ENCODE measurements at regions not wholly inside any gene's neighbourhood (a gene's known extent, or its start where the extent isn't known, plus 50 kb on each side); places are given as distances from the start of the nearest gene placed in this dataset.

DNA sequence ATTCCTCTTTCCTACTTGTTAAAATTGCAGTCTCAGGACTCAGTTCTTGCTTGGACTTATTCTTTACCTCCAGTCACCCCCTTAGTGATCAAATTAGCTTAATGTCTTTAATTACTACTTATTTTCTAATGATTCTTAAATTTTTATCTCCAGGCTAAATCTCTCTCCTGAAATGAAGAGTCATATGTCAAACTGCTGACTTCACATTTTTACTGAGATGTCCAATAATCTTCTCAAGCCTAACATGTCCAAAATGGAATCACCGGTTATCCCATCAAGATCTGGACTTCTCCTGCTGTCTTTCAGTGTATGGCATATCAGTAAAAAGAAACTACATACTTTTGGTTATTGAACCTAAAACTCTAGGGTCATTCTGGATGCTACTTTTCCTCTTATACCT lies 332.3 kb upstream of the HTR2C start:
- TF ChIP-seq, protein P1, sequence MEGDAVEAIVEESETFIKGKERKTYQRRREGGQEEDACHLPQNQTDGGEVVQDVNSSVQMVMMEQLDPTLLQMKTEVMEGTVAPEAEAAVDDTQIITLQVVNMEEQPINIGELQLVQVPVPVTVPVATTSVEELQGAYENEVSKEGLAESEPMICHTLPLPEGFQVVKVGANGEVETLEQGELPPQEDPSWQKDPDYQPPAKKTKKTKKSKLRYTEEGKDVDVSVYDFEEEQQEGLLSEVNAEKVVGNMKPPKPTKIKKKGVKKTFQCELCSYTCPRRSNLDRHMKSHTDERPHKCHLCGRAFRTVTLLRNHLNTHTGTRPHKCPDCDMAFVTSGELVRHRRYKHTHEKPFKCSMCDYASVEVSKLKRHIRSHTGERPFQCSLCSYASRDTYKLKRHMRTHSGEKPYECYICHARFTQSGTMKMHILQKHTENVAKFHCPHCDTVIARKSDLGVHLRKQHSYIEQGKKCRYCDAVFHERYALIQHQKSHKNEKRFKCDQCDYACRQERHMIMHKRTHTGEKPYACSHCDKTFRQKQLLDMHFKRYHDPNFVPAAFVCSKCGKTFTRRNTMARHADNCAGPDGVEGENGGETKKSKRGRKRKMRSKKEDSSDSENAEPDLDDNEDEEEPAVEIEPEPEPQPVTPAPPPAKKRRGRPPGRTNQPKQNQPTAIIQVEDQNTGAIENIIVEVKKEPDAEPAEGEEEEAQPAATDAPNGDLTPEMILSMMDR (conservative IDR thresholded peaks at IDR 0.05; ENCODE audit: low read length): no peak
- no peak for TF ChIP-seq EZH2phosphoT487 (IDR thresholded peaks at IDR 0.05; ENCODE audit: borderline replicate concordance)
